ENCODE measurements at regions not wholly inside any gene's neighbourhood (a gene's known extent, or its start where the extent isn't known, plus 50 kb on each side); places are given as distances from the start of the nearest gene placed in this dataset.

GRCh38 chr22:22730655-22731373, 86.4 kb downstream of the GGTLC2 start:
- TF ChIP-seq ZNF530 (CRISPR knock-in tag; IDR thresholded peaks at IDR 0.05; ENCODE audit: low read depth) = no peak
- no peak for TF ChIP-seq POLR2A (IDR thresholded peaks at IDR 0.05; ENCODE audit: insufficient read depth in 1 of 2, low read depth in 2 of 2, low read length in 2 of 2)
- TF ChIP-seq SETDB1 (CRISPR knock-in tag; IDR thresholded peaks at IDR 0.05; ENCODE audit: borderline replicate concordance) = no peak
- no peak for TF ChIP-seq ZZZ3 (CRISPR knock-in tag; IDR thresholded peaks at IDR 0.05; ENCODE audit: borderline replicate concordance)
- no peak for TF ChIP-seq YY1 (IDR thresholded peaks at IDR 0.05; ENCODE audit: insufficient read depth, insufficient replicate concordance, low read depth, low read length)

Measured in HepG2 (cell line).